ENCODE measurements at regions not wholly inside any gene's neighbourhood (a gene's known extent, or its start where the extent isn't known, plus 50 kb on each side); places are given as distances from the start of the nearest gene placed in this dataset.

GRCh38 chr3:191715585-191715984 is 254.6 kb downstream of the PYDC2 start:
- no peak overlapping the region for H3K4me3 ChIP-seq (ENCODE audit: severe bottlenecking)
- no peak for DNase-seq (ENCODE audit: low spot score)
- no peaks in the 10 kb centered on the region for H3K27me3 ChIP-seq (ENCODE audit: insufficient read depth, poor library complexity, severe bottlenecking)
- H3K27ac ChIP-seq (ENCODE audit: poor library complexity, severe bottlenecking) = no peak overlapping the region
- no peaks in the 10 kb centered on the region for H3K9me3 ChIP-seq (ENCODE audit: severe bottlenecking)
- H3K4me1 ChIP-seq (ENCODE audit: insufficient read depth, poor library complexity, severe bottlenecking) = no peaks in the 10 kb centered on the region
- no peaks in the 10 kb centered on the region for H3K36me3 ChIP-seq (ENCODE audit: low read depth)
- TF ChIP-seq, protein P1, sequence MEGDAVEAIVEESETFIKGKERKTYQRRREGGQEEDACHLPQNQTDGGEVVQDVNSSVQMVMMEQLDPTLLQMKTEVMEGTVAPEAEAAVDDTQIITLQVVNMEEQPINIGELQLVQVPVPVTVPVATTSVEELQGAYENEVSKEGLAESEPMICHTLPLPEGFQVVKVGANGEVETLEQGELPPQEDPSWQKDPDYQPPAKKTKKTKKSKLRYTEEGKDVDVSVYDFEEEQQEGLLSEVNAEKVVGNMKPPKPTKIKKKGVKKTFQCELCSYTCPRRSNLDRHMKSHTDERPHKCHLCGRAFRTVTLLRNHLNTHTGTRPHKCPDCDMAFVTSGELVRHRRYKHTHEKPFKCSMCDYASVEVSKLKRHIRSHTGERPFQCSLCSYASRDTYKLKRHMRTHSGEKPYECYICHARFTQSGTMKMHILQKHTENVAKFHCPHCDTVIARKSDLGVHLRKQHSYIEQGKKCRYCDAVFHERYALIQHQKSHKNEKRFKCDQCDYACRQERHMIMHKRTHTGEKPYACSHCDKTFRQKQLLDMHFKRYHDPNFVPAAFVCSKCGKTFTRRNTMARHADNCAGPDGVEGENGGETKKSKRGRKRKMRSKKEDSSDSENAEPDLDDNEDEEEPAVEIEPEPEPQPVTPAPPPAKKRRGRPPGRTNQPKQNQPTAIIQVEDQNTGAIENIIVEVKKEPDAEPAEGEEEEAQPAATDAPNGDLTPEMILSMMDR (IDR thresholded peaks at IDR 0.05; ENCODE audit: poor library complexity, severe bottlenecking) = no peak
- no peak for ATAC-seq (ENCODE audit: low read depth)

GRCh38 chr3:191721390-191721861 is 260.5 kb downstream of the PYDC2 start:
- Histone ChIP-seq H3K4me3 (ENCODE audit: severe bottlenecking) (no peak overlapping the region), H3K36me3 (ENCODE audit: low read depth) (no peaks in the 10 kb centered on the region), H3K4me1 (ENCODE audit: insufficient read depth, poor library complexity, severe bottlenecking) (no peaks in the 10 kb centered on the region), H3K27me3 (ENCODE audit: insufficient read depth, poor library complexity, severe bottlenecking) (no peaks in the 10 kb centered on the region), H3K9me3 (ENCODE audit: severe bottlenecking) (no peaks in the 10 kb centered on the region), H3K27ac (ENCODE audit: poor library complexity, severe bottlenecking) (no peak overlapping the region)
- DNase-seq (ENCODE audit: low spot score) (no peak), ATAC-seq (ENCODE audit: low read depth) (no peak)
- TF ChIP-seq, protein P1 (IDR thresholded peaks at IDR 0.05; ENCODE audit: poor library complexity, severe bottlenecking) = no peak

GRCh38 chr3:191721990-191722389 is 261.0 kb downstream of the PYDC2 start:
- Histone ChIP-seq H3K4me3 (ENCODE audit: severe bottlenecking) (no peak overlapping the region), H3K27me3 (ENCODE audit: insufficient read depth, poor library complexity, severe bottlenecking) (no peaks in the 10 kb centered on the region), H3K9me3 (ENCODE audit: severe bottlenecking) (no peaks in the 10 kb centered on the region), H3K4me1 (ENCODE audit: insufficient read depth, poor library complexity, severe bottlenecking) (no peaks in the 10 kb centered on the region), H3K36me3 (ENCODE audit: low read depth) (no peaks in the 10 kb centered on the region), H3K27ac (ENCODE audit: poor library complexity, severe bottlenecking) (no peak overlapping the region)
- ATAC-seq (ENCODE audit: low read depth) (peak; percentile 90), DNase-seq (ENCODE audit: low spot score) (no peak)
- TF ChIP-seq, protein P1 (IDR thresholded peaks at IDR 0.05; ENCODE audit: poor library complexity, severe bottlenecking) = no peak

DNA sequence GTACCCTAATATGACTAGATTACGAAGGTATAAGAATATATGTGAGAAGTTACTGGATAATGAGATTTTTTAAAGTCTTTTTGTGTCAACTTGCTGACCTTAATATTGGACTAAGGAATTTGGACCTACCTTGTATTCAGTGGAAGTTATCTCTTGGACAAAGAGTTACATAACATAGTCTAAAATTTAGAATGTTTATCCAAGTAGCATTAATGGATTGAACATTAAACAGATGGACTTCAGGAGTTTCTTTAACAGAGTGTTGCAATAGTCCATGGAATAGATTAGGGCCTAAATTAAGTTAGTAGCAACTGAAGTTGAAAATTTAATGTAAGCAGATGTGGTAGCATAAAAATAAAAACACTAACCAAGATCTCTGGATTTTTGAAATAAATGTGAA is 266.4 kb downstream of the PYDC2 start:
- Histone ChIP-seq H3K4me3 (ENCODE audit: severe bottlenecking) (no peak overlapping the region), H3K27me3 (ENCODE audit: insufficient read depth, poor library complexity, severe bottlenecking) (no peaks in the 10 kb centered on the region), H3K36me3 (ENCODE audit: low read depth) (no peaks in the 10 kb centered on the region), H3K4me1 (ENCODE audit: insufficient read depth, poor library complexity, severe bottlenecking) (no peaks in the 10 kb centered on the region), H3K27ac (ENCODE audit: poor library complexity, severe bottlenecking) (no peak overlapping the region), H3K9me3 (ENCODE audit: severe bottlenecking) (no peaks in the 10 kb centered on the region)
- TF ChIP-seq, protein P1 (IDR thresholded peaks at IDR 0.05; ENCODE audit: poor library complexity, severe bottlenecking) = no peak
- ATAC-seq (ENCODE audit: low read depth) = no peak
- DNase-seq (ENCODE audit: low spot score) = no peak

GRCh38 chr3:191728186-191728585 is 267.2 kb downstream of the PYDC2 start:
- ATAC-seq (ENCODE audit: low read depth) = no peak

More at GRCh38 chr3:191728186-191728585, 267.2 kb downstream of the PYDC2 start:
- H3K4me3 ChIP-seq (ENCODE audit: severe bottlenecking) = no peak overlapping the region
- no peak for DNase-seq (ENCODE audit: low spot score)
- TF ChIP-seq, protein P1 (IDR thresholded peaks at IDR 0.05; ENCODE audit: poor library complexity, severe bottlenecking) = no peak
- H3K36me3 ChIP-seq (ENCODE audit: low read depth) = no peaks in the 10 kb centered on the region
- H3K4me1 ChIP-seq (ENCODE audit: insufficient read depth, poor library complexity, severe bottlenecking) = no peaks in the 10 kb centered on the region
- H3K27me3 ChIP-seq (ENCODE audit: insufficient read depth, poor library complexity, severe bottlenecking) = no peaks in the 10 kb centered on the region
- H3K27ac ChIP-seq (ENCODE audit: poor library complexity, severe bottlenecking) = no peak overlapping the region
- H3K9me3 ChIP-seq (ENCODE audit: severe bottlenecking) = no peaks in the 10 kb centered on the region
